Nephron progenitor cell (in vitro differentiated cells): ENCODE measurements at regions not wholly inside any gene's neighbourhood (a gene's known extent, or its start where the extent isn't known, plus 50 kb on each side); places are given as distances from the start of the nearest gene placed in this dataset.

Experiments
- DNase-seq: peaks from one replicate; pipeline ENCODE4 v3.0.0; 2021
- H3K27ac Mint-ChIP-seq: 2 replicates; pipeline ENCODE4 v1.8.0; 2021; ENCODE audit warnings: mild to moderate bottlenecking, moderate library complexity, mixed read lengths
- H3K27me3 Mint-ChIP-seq: 2 replicates; pipeline ENCODE4 v1.8.0; 2021; ENCODE audit warnings: mild to moderate bottlenecking, low read depth, mixed read lengths; ENCODE audit not compliant: poor library complexity
- H3K36me3 Mint-ChIP-seq: 2 replicates; pipeline ENCODE4 v1.8.0; 2021; ENCODE audit warnings: low read depth, mixed read lengths
- H3K4me1 Mint-ChIP-seq: 2 replicates; pipeline ENCODE4 v1.8.0; 2021; ENCODE audit warnings: mixed read lengths
- H3K4me3 Mint-ChIP-seq: 2 replicates; pipeline ENCODE4 v1.8.0; 2021; ENCODE audit warnings: mild to moderate bottlenecking, moderate library complexity, mixed read lengths
- H3K9me3 Mint-ChIP-seq: 2 replicates; pipeline ENCODE4 v1.8.0; 2021; ENCODE audit warnings: mild to moderate bottlenecking, moderate library complexity, mixed read lengths
- CTCF ChIP-seq: fragments of 200-600 bp; sonication (generic); IDR thresholded peaks from 2 replicates; pipeline ENCODE4 v1.5.0; 2021; ENCODE audit warnings: antibody characterized with exemption

- DNase-seq: no peak
- Mint-ChIP-seq H3K27ac (peak overlapping the region; percentile 99), H3K36me3 (no peaks in the 10 kb centered on the region), H3K4me3 (peak overlapping the region; percentile 29), H3K4me1 (peaks cover 94% of the 10 kb centered on the region), H3K27me3 (no peaks in the 10 kb centered on the region), H3K9me3 (no peaks in the 10 kb centered on the region)
- no peak for TF ChIP-seq CTCF
These were observed 121.2 kb upstream of the LRIG3 start for GRCh38 chr12:59041241-59042121.

GRCh38 chr12:59040656-59041055 lies 120.4 kb upstream of the LRIG3 start:
- Mint-ChIP-seq H3K4me1 (peaks cover 93% of the 10 kb centered on the region), H3K36me3 (no peaks in the 10 kb centered on the region), H3K27ac (peak overlapping the region; percentile 99), H3K9me3 (no peaks in the 10 kb centered on the region), H3K4me3 (peak overlapping the region; percentile 60), H3K27me3 (no peaks in the 10 kb centered on the region)
- TF ChIP-seq CTCF: no peak
- DNase-seq: no peak

GRCh38 chr12:59040043-59040442 lies 119.7 kb upstream of the LRIG3 start:
- peak overlapping the region; percentile 99 for H3K27ac Mint-ChIP-seq
- DNase-seq: no peak
- no peaks in the 10 kb centered on the region for H3K27me3 Mint-ChIP-seq
- no peak for TF ChIP-seq CTCF
- H3K4me1 Mint-ChIP-seq: peaks cover 90% of the 10 kb centered on the region
- no peaks in the 10 kb centered on the region for H3K9me3 Mint-ChIP-seq
- H3K36me3 Mint-ChIP-seq: no peaks in the 10 kb centered on the region
- no peak overlapping the region for H3K4me3 Mint-ChIP-seq

GRCh38 chr12:59039005-59039404 lies 118.7 kb upstream of the LRIG3 start:
- no peaks in the 10 kb centered on the region for H3K36me3 Mint-ChIP-seq
- no peak overlapping the region for H3K4me3 Mint-ChIP-seq
- no peak for TF ChIP-seq CTCF
- H3K9me3 Mint-ChIP-seq: no peaks in the 10 kb centered on the region
- no peak for DNase-seq
- H3K27me3 Mint-ChIP-seq: no peaks in the 10 kb centered on the region
- H3K4me1 Mint-ChIP-seq: peaks cover 80% of the 10 kb centered on the region
- H3K27ac Mint-ChIP-seq: no peak overlapping the region

GRCh38 chr12:59036973-59037762 lies 116.9 kb upstream of the LRIG3 start:
- H3K27me3 Mint-ChIP-seq: peaks cover 3% of the 10 kb centered on the region
- no peak for DNase-seq
- H3K9me3 Mint-ChIP-seq: no peaks in the 10 kb centered on the region
- H3K4me1 Mint-ChIP-seq: peaks cover 62% of the 10 kb centered on the region
- TF ChIP-seq CTCF: no peak
- no peaks in the 10 kb centered on the region for H3K36me3 Mint-ChIP-seq
- no peak overlapping the region for H3K4me3 Mint-ChIP-seq
- peak overlapping the region; percentile 35 for H3K27ac Mint-ChIP-seq
